GM12892 (cell line): ENCODE measurements at regions not wholly inside any gene's neighbourhood (a gene's known extent, or its start where the extent isn't known, plus 50 kb on each side); places are given as distances from the start of the nearest gene placed in this dataset.

Experiments
- DNase-seq: peaks from one replicate; pipeline ENCODE4 v3.0.0; 2011; ENCODE audit not compliant: insufficient read length
- FAIRE-seq: peaks from 2 replicates; lab custom pipeline; 2011; peaks lifted over from hg19 to GRCh38; lab: Jason Lieb, UNC
- POLR2A ChIP-seq: IDR thresholded peaks from 2 replicates; pipeline ENCODE4 v1.6.1; 2011; ENCODE audit warnings: low read depth, low read length, control low read depth
- POLR2AphosphoS5 ChIP-seq: IDR thresholded peaks from 2 replicates; pipeline ENCODE4 v1.6.1; 2011; ENCODE audit warnings: low read depth, low read length, control low read depth
- TAF1 ChIP-seq: IDR thresholded peaks from 2 replicates; pipeline ENCODE4 v1.6.1; 2011; ENCODE audit warnings: low read depth, mild to moderate bottlenecking, control low read depth, low read length, borderline replicate concordance

- FAIRE-seq, result no peak
- DNase-seq, result no peak
- no peak for TF ChIP-seq POLR2A
- TF ChIP-seq TAF1, result no peak
- TF ChIP-seq POLR2AphosphoS5, result no peak
Observed at GRCh38 chr15:75138016-75138999, 63.4 kb upstream of the C15orf39 start.

GRCh38 chr15:75140080-75140879 lies 61.4 kb upstream of the C15orf39 start:
- no peak for FAIRE-seq
- DNase-seq, result no peak
- no peak for TF ChIP-seq POLR2A
- no peak for TF ChIP-seq POLR2AphosphoS5
- TF ChIP-seq TAF1, result no peak

GRCh38 chr15:75142499-75142898 lies 59.2 kb upstream of the C15orf39 start:
- FAIRE-seq (no peak), DNase-seq (no peak)
- TF ChIP-seq POLR2AphosphoS5 (no peak), POLR2A (no peak), TAF1 (no peak)

GRCh38 chr15:75143738-75144334 lies 57.8 kb upstream of the C15orf39 start:
- FAIRE-seq (no peak), DNase-seq (no peak)

GRCh38 chr15:75145027-75145841 lies 56.4 kb upstream of the C15orf39 start:
- DNase-seq (no peak), FAIRE-seq (no peak)
- TF ChIP-seq POLR2A (no peak), TAF1 (no peak), POLR2AphosphoS5 (no peak)

More at GRCh38 chr15:75143738-75144334, 57.8 kb upstream of the C15orf39 start:
- TF ChIP-seq POLR2A (no peak), POLR2AphosphoS5 (no peak), TAF1 (no peak)

GRCh38 chr15:75148280-75148679 lies 53.4 kb upstream of the C15orf39 start:
- no peak for DNase-seq
- TF ChIP-seq TAF1 (no peak), POLR2A (no peak), POLR2AphosphoS5 (no peak)
- no peak for FAIRE-seq

- TF ChIP-seq TAF1 (no peak), POLR2AphosphoS5 (no peak), POLR2A (no peak)
- DNase-seq (no peak), FAIRE-seq (no peak)
Observed at GRCh38 chr15:75149867-75150709, 51.6 kb upstream of the C15orf39 start.

GRCh38 chr15:75151214-75152128 lies 50.2 kb upstream of the C15orf39 start:
- no peak for TF ChIP-seq TAF1
- TF ChIP-seq POLR2A, result no peak
- no peak for TF ChIP-seq POLR2AphosphoS5
- DNase-seq, result no peak
- FAIRE-seq, result no peak
